Natural killer cell treated with Interleukin-12 subunit alpha and Interleukin-12 subunit beta and Interleukin-15 and Interleukin-18, amount 100 ng/mL, for 72 hours (primary cell): ENCODE measurements at regions not wholly inside any gene's neighbourhood (a gene's known extent, or its start where the extent isn't known, plus 50 kb on each side); places are given as distances from the start of the nearest gene placed in this dataset.
"Not testable (repeated sequence)": the region's sequence is repeated elsewhere in the genome, so short reads cannot be mapped to it uniquely, and the experiment has no call there.

Source experiments
- ATAC-seq, 2 donors: fragments of 150-1000 bp; cut with Tn5 transposase in 1 of 2; sonication (Bioruptor Pico), chemical (Tn5 transposase) in 1 of 2; 2 replicates each; pipeline ENCODE4 v1.10.0; 2021
- DNase-seq: peaks from one replicate; pipeline ENCODE4 v3.0.0; 2022; ENCODE audit warnings: low spot score
- H3K27ac Mint-ChIP-seq, 2 donors: 1 replicate in 1 of 2; 2 replicates in 1 of 2; pipeline ENCODE4 v1.8.0; 2022; ENCODE audit warnings: mixed read lengths in 2 of 2, mild to moderate bottlenecking in 1 of 2, moderate library complexity in 1 of 2
- H3K27me3 Mint-ChIP-seq, 2 donors: 1 replicate in 1 of 2; 2 replicates in 1 of 2; pipeline ENCODE4 v1.8.0; 2022; ENCODE audit warnings: mixed read lengths in 2 of 2
- H3K36me3 Mint-ChIP-seq: one replicate; pipeline ENCODE4 v1.8.0; 2022; ENCODE audit warnings: mixed read lengths
- H3K4me1 Mint-ChIP-seq, 2 donors: 1 replicate in 1 of 2; 2 replicates in 1 of 2; pipeline ENCODE4 v1.8.0; 2022; ENCODE audit warnings: low read depth in 2 of 2, mixed read lengths in 2 of 2, mild to moderate bottlenecking in 1 of 2
- H3K4me3 Mint-ChIP-seq: one replicate; pipeline ENCODE4 v1.8.0; 2022; ENCODE audit warnings: mixed read lengths
- H3K9me3 Mint-ChIP-seq: 2 replicates; pipeline ENCODE4 v1.8.0; 2022; ENCODE audit warnings: mixed read lengths

DNA sequence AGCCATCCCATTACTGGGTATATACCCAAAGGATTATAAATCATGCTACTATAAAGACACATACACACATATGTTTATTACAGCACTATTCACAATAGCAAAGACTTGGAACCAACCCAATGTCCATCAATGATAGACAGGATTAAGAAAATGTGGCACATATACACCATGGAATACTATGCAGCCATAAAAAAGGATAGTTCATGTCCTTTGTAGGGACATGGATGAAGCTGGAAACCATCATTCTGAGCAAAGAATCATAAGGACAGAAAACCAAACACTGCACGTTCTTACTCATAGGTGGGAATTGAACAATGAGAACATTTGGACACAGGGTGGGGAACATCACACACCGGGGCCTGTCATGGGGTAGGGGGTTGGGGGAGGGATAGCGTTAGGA lies 60.3 kb upstream of the NMU start:
- DNase-seq, H3K36me3 Mint-ChIP-seq, ATAC-seq, H3K9me3 Mint-ChIP-seq, H3K4me1 Mint-ChIP-seq, H3K27ac Mint-ChIP-seq, H3K4me3 Mint-ChIP-seq: not testable (repeated sequence)
- H3K27me3 Mint-ChIP-seq, result peaks cover 12 to 28% of the 10 kb centered on the region in 2 donors

- no peaks in the 10 kb centered on the region for H3K9me3 Mint-ChIP-seq
- H3K27me3 Mint-ChIP-seq, result peaks cover 0 to 15% of the 10 kb centered on the region in 2 donors
- H3K27ac Mint-ChIP-seq, result no peak overlapping the region
- no peaks in the 10 kb centered on the region for H3K4me1 Mint-ChIP-seq
- no peaks in the 10 kb centered on the region for H3K36me3 Mint-ChIP-seq
- DNase-seq (no peak), ATAC-seq (no peak)
- no peak overlapping the region for H3K4me3 Mint-ChIP-seq
Observed at GRCh38 chr4:55706541-55706940, 70.4 kb upstream of the NMU start.

DNA sequence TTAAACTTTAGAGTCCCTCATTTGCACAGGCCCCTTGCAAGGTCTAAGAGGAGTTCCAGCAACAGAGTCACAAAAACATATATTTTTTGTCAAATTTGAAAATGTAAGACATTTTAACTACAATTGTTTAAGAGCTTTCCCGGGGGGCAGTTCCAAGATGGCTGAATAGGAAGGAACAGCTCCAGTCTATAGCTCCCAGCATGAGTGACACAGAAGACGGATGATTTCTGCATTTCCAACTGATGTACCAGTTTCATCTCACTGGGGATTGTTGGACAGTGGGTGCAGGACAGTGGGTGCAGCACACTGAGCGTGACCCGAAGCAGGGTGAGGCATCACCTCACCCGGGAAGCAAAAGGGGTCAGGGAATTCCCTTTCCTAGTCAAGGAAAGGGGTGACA lies 71.4 kb upstream of the NMU start:
- peaks cover 0 to 15% of the 10 kb centered on the region in 2 donors for H3K27me3 Mint-ChIP-seq
- no peaks in the 10 kb centered on the region for H3K9me3 Mint-ChIP-seq
- no peaks in the 10 kb centered on the region for H3K4me1 Mint-ChIP-seq
- no peaks in the 10 kb centered on the region for H3K36me3 Mint-ChIP-seq
- DNase-seq (no peak), ATAC-seq (no peak)
- H3K4me3 Mint-ChIP-seq, result no peak overlapping the region
- no peak overlapping the region for H3K27ac Mint-ChIP-seq

GRCh38 chr4:55707991-55708390 lies 71.9 kb upstream of the NMU start:
- DNase-seq, H3K9me3 Mint-ChIP-seq, H3K4me1 Mint-ChIP-seq, ATAC-seq, H3K36me3 Mint-ChIP-seq, H3K4me3 Mint-ChIP-seq, H3K27ac Mint-ChIP-seq: not testable (repeated sequence)
- peaks cover 0 to 15% of the 10 kb centered on the region in 2 donors for H3K27me3 Mint-ChIP-seq

DNA sequence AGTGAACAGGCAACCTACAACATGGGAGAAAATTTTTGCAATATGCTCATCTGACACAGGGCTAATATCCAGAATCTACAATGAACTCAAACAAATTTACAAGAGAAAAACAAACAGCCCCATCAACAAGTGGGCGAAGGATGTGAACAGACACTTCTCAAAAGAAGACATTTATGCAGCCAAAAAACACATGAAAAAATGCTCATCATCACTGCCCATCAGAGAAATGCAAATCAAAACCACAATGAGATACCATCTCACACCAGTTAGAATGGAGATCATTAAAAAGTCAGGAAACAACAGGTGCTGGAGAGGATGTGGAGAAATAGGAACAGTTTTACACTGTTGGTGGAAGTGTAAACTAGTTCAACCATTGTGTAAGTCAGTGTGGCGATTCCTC lies 76.7 kb upstream of the NMU start:
- not testable (repeated sequence) for H3K4me1 Mint-ChIP-seq, DNase-seq, H3K36me3 Mint-ChIP-seq, H3K9me3 Mint-ChIP-seq, H3K27ac Mint-ChIP-seq, H3K27me3 Mint-ChIP-seq, ATAC-seq, H3K4me3 Mint-ChIP-seq

GRCh38 chr4:55721651-55722050 lies 85.6 kb upstream of the NMU start:
- H3K4me3 Mint-ChIP-seq, result no peak overlapping the region
- ATAC-seq (no peak), DNase-seq (no peak)
- H3K4me1 Mint-ChIP-seq, result no peaks in the 10 kb centered on the region
- H3K36me3 Mint-ChIP-seq, result no peaks in the 10 kb centered on the region
- H3K27ac Mint-ChIP-seq, result no peak overlapping the region
- no peaks in the 10 kb centered on the region for H3K9me3 Mint-ChIP-seq
- H3K27me3 Mint-ChIP-seq, result peaks cover 5 to 9% of the 10 kb centered on the region in 2 donors

- ATAC-seq, result peak in 1 of 2 donors; percentile 28
- Mint-ChIP-seq H3K36me3 (no peaks in the 10 kb centered on the region), H3K27me3 (peaks cover 6 to 13% of the 10 kb centered on the region in 2 donors), H3K9me3 (no peaks in the 10 kb centered on the region), H3K27ac (no peak overlapping the region), H3K4me1 (no peaks in the 10 kb centered on the region), H3K4me3 (no peak overlapping the region)
- no peak for DNase-seq
Observed at GRCh38 chr4:55722132-55722531, 86.0 kb upstream of the NMU start.

GRCh38 chr4:55723403-55723802 lies 87.3 kb upstream of the NMU start:
- no peak for ATAC-seq
- H3K9me3 Mint-ChIP-seq, result no peaks in the 10 kb centered on the region
- H3K27ac Mint-ChIP-seq, result no peak overlapping the region
- no peak overlapping the region for H3K4me3 Mint-ChIP-seq
- no peaks in the 10 kb centered on the region for H3K36me3 Mint-ChIP-seq
- DNase-seq, result no peak
- H3K4me1 Mint-ChIP-seq, result no peaks in the 10 kb centered on the region
- H3K27me3 Mint-ChIP-seq, result peaks cover 12 to 18% of the 10 kb centered on the region in 2 donors

- no peaks in the 10 kb centered on the region for H3K4me1 Mint-ChIP-seq
- DNase-seq (no peak), ATAC-seq (no peak)
- no peaks in the 10 kb centered on the region for H3K36me3 Mint-ChIP-seq
- no peak overlapping the region for H3K27ac Mint-ChIP-seq
- peaks cover 15 to 33% of the 10 kb centered on the region in 2 donors for H3K27me3 Mint-ChIP-seq
- no peaks in the 10 kb centered on the region for H3K9me3 Mint-ChIP-seq
- no peak overlapping the region for H3K4me3 Mint-ChIP-seq
Observed at GRCh38 chr4:55725057-55725456, 89.0 kb upstream of the NMU start.

GRCh38 chr4:55727746-55728145 lies 91.6 kb upstream of the NMU start:
- H3K27me3 Mint-ChIP-seq, result peaks cover 19 to 53% of the 10 kb centered on the region in 2 donors
- no peaks in the 10 kb centered on the region for H3K36me3 Mint-ChIP-seq
- H3K9me3 Mint-ChIP-seq, result no peaks in the 10 kb centered on the region
- no peak for ATAC-seq
- H3K4me3 Mint-ChIP-seq, result no peak overlapping the region
- H3K4me1 Mint-ChIP-seq, result no peaks in the 10 kb centered on the region
- no peak overlapping the region for H3K27ac Mint-ChIP-seq
- no peak for DNase-seq

- Mint-ChIP-seq H3K4me1 (no peaks in the 10 kb centered on the region), H3K27ac (no peak overlapping the region), H3K36me3 (no peaks in the 10 kb centered on the region), H3K9me3 (no peaks in the 10 kb centered on the region), H3K4me3 (no peak overlapping the region), H3K27me3 (peaks cover 14 to 49% of the 10 kb centered on the region in 2 donors)
- DNase-seq, result no peak
- no peak for ATAC-seq
Observed at GRCh38 chr4:55729351-55730279, 90.0 kb upstream of the EXOC1L start.

DNA sequence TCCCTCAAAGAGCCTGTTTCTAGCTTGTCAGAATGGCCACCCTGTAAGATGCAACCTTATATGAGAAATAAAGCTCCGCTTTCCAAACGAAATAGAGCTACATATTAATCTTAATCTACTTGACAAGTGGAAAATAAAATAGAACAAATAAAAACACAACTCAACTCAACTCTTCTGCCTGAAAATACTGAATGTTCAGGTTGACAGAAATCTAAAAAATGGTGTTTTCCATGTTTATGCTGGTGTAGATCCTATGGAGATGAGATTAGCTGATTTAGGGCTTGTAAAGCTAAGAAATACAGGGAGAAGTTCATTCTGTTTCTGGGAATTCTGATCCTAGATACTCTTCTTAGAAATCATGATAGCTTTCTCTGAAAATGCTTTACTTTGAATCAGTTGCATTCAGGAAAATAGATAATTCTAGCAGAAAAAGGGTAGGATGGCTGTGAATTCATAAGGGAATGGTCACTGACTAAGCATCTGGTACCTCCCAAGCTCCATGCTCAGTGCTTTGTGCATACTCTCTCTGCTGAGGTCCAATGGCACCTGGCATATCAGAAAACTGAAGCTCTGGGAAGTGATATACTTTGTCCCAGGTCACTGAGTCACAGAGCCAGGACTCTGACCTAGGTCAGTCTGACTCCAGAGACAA lies 89.2 kb upstream of the EXOC1L start:
- Mint-ChIP-seq H3K27me3 (peaks cover 20 to 57% of the 10 kb centered on the region in 2 donors), H3K4me3 (no peak overlapping the region), H3K36me3 (no peaks in the 10 kb centered on the region), H3K9me3 (no peaks in the 10 kb centered on the region), H3K4me1 (no peaks in the 10 kb centered on the region), H3K27ac (no peak overlapping the region)
- no peak for ATAC-seq
- no peak for DNase-seq

- DNase-seq (no peak), ATAC-seq (no peak)
- peaks cover 25 to 59% of the 10 kb centered on the region in 2 donors for H3K27me3 Mint-ChIP-seq
- H3K27ac Mint-ChIP-seq, result no peak overlapping the region
- no peaks in the 10 kb centered on the region for H3K36me3 Mint-ChIP-seq
- H3K4me1 Mint-ChIP-seq, result no peaks in the 10 kb centered on the region
- no peaks in the 10 kb centered on the region for H3K9me3 Mint-ChIP-seq
- H3K4me3 Mint-ChIP-seq, result no peak overlapping the region
Observed at GRCh38 chr4:55731959-55732358, 87.6 kb upstream of the EXOC1L start.

DNA sequence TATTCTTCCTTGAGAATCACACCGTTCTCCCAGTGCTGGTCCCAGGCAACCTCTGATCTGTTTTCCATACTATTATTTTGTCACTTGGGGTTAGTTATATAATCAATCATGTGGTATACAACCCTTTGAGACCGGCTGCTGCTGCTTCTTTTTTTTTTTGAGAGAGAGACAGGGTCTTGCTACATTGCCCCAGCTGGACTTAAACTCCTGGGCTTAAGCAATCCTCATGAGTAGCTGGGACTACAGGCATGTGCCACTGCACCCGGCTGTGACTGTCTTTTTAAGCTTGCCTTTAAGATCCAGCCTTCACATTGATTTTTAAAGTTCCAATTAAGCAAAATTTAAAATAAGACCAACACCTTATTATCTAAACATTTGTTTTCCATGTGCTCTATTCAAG lies 86.7 kb upstream of the EXOC1L start:
- Mint-ChIP-seq H3K4me1 (no peaks in the 10 kb centered on the region), H3K27ac (no peak overlapping the region), H3K4me3 (no peak overlapping the region), H3K36me3 (no peaks in the 10 kb centered on the region), H3K9me3 (no peaks in the 10 kb centered on the region), H3K27me3 (peaks cover 25 to 62% of the 10 kb centered on the region in 2 donors)
- ATAC-seq (no peak), DNase-seq (no peak)
